ENCODE measurements at regions not wholly inside any gene's neighbourhood (a gene's known extent, or its start where the extent isn't known, plus 50 kb on each side); places are given as distances from the start of the nearest gene placed in this dataset.

- DNase-seq (ENCODE audit: low read depth), result no peak
Observed at GRCh38 chr13:97786510-97786909, 167.0 kb upstream of the IPO5 start.

- DNase-seq (ENCODE audit: low read depth), result no peak
Observed at GRCh38 chr13:97797553-97797952, 155.9 kb upstream of the IPO5 start.

GRCh38 chr13:97798171-97798821 is 155.2 kb upstream of the IPO5 start:
- DNase-seq (ENCODE audit: low read depth), result no peak

- DNase-seq (ENCODE audit: low read depth), result no peak
Observed at GRCh38 chr13:97798836-97799235, 154.6 kb upstream of the IPO5 start.

- DNase-seq (ENCODE audit: low read depth), result no peak
Observed at GRCh38 chr13:97802213-97802612, 151.3 kb upstream of the IPO5 start.

- DNase-seq (ENCODE audit: low read depth), result peak; percentile 4
Observed at GRCh38 chr13:97809576-97809975, 143.9 kb upstream of the IPO5 start.

- peak; percentile 10 for DNase-seq (ENCODE audit: low read depth)
Observed at GRCh38 chr13:97810152-97810551, 143.3 kb upstream of the IPO5 start.

- DNase-seq (ENCODE audit: low read depth), result no peak
Observed at GRCh38 chr13:97822377-97822776, 131.1 kb upstream of the IPO5 start.

- DNase-seq (ENCODE audit: low read depth), result peak; percentile 2
Observed at GRCh38 chr13:97826421-97827012, 127.0 kb upstream of the IPO5 start.

GRCh38 chr13:97834250-97834649 is 119.2 kb upstream of the IPO5 start:
- DNase-seq (ENCODE audit: low read depth), result no peak

- DNase-seq (ENCODE audit: low read depth), result no peak
Observed at GRCh38 chr13:97843189-97843588, 110.3 kb upstream of the IPO5 start.

GRCh38 chr13:97844151-97844550 is 109.3 kb upstream of the IPO5 start:
- DNase-seq (ENCODE audit: low read depth), result peak; percentile 34

GRCh38 chr13:97848886-97849285 is 104.6 kb upstream of the IPO5 start:
- no peak for DNase-seq (ENCODE audit: low read depth)

- DNase-seq (ENCODE audit: low read depth), result peak; percentile 37
Observed at GRCh38 chr13:97849305-97849704, 104.2 kb upstream of the IPO5 start.

GRCh38 chr13:97851269-97851668 is 102.2 kb upstream of the IPO5 start:
- DNase-seq (ENCODE audit: low read depth), result no peak

- DNase-seq (ENCODE audit: low read depth), result no peak
Observed at GRCh38 chr13:97852181-97852874, 101.1 kb upstream of the IPO5 start.

- peak; percentile 3 for DNase-seq (ENCODE audit: low read depth)
Observed at GRCh38 chr13:97853550-97853949, 99.9 kb upstream of the IPO5 start.

GRCh38 chr13:97855570-97856303 is 97.7 kb upstream of the IPO5 start:
- DNase-seq (ENCODE audit: low read depth), result peak; percentile 65

GRCh38 chr13:97856304-97856675 is 97.2 kb upstream of the IPO5 start:
- no peak for DNase-seq (ENCODE audit: low read depth)

- no peak for DNase-seq (ENCODE audit: low read depth)
Observed at GRCh38 chr13:97858161-97858560, 95.3 kb upstream of the IPO5 start.

- DNase-seq (ENCODE audit: low read depth), result no peak
Observed at GRCh38 chr13:97866346-97866745, 87.1 kb upstream of the IPO5 start.

- no peak for DNase-seq (ENCODE audit: low read depth)
Observed at GRCh38 chr13:97866751-97867150, 86.7 kb upstream of the IPO5 start.

- no peak for DNase-seq (ENCODE audit: low read depth)
Observed at GRCh38 chr13:97873398-97873797, 80.1 kb upstream of the IPO5 start.

All from M059J (cell line).